GM21515 (cell line): ENCODE measurements at regions not wholly inside any gene's neighbourhood (a gene's known extent, or its start where the extent isn't known, plus 50 kb on each side); places are given as distances from the start of the nearest gene placed in this dataset.

ENCODE experiments used
- ATAC-seq: cut with Tn5 transposase; IDR thresholded peaks from one replicate; pipeline ENCODE4 v1.9.1; 2021; ENCODE audit not compliant: unreplicated experiment

DNA sequence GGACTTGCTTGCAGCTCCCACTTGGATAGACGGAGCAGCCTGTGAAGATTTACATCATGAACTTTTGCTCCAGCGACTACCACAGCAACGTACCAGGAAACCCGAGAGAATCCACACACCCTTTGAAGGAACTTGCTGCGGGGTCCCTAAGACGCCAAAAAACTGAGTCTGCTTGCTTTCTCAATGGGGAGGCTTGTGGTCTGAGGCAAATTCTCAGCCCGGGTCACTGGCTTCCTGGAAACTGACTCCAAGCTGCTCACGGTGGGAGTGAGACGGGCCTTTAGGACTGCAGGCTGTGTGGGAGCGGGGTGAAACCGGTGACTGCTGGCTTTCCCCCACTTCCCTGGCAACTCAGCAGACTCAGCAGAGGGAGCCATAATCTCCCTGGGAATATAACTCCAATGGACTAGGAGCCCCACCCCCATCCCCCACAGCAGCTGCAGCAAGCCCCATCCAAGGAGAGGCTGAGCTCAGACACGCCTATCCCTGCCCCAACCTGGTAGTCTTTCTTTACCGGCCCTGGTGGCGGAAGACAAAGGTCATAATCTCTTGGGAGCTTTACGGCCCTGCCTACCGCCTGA is 466.0 kb downstream of the CAAP1 start:
- ATAC-seq: no peak

DNA sequence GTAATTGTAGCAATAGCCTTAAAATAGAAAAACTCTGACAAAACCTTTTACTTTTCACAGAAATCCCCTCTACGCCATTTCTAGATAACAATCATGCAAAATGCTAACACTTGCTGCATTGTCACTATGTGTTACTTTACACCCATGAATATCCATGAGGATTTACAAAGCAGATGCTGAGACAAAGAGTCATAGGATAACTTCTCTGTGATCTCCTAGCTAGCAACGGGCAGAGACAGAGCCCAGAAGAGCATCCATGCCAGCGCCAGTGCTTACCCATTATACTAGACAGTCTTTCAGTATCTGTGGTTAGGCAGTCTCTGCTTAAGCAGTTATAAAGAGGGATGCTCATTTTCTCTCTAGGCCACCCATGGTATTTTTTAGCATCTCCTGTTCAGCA is 474.1 kb downstream of the CAAP1 start:
- ATAC-seq: no peak

DNA sequence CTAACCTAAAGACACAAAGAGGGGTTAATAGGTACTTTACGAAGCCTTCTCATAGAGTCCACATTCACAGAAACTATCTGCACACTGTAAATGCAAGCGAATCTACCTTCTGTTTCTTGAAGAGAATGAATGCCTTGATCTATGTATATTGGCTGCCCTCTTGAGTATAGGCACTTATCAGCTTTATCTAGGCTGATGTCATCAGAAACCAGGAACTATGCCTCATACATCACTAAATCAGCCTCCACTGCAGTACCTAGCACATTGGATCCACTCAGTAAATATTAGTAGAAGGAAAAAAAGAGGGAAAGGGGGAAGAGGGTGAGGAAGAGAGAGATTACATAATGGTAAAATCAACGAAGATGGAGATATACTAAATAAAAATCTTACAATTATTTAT is 477.1 kb downstream of the CAAP1 start:
- no peak for ATAC-seq

DNA sequence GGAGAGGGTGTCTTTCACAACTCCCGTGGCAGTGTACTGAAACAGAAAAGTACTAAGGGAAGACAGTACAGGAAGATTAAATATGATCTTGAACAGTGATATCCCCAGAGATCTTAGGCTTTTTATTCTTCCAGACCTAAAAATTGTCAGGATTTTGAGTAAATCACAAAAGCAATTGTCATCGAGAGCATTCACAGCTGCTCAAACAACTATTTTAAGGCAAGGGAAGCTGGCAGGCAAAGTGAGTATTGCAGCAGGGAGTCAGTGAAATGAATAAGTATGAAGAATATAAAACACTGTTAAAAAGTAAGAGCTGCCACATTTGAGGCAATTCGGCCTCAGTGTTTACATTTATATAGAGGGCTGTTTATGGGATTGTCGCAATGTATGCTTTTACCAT is 479.0 kb downstream of the CAAP1 start:
- ATAC-seq: no peak

DNA sequence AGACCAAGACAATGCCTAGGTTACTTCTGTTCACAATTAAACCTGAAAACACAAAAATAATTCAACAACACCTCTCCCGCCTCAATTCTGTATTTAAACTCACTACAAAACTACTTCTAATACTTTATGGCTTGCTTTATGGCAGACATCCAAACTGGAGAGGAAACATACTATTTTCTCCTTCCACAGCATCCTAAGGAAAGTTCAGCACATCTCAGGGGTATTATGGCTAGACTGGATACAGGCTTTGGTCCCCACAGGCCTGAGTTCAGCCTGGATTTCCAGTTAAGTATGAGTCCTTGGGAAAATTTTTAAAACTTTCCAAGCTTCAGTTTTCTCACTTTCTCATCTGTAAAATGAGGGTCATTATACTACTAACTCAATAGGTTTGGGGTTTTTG is 480.2 kb downstream of the CAAP1 start:
- ATAC-seq: no peak

DNA sequence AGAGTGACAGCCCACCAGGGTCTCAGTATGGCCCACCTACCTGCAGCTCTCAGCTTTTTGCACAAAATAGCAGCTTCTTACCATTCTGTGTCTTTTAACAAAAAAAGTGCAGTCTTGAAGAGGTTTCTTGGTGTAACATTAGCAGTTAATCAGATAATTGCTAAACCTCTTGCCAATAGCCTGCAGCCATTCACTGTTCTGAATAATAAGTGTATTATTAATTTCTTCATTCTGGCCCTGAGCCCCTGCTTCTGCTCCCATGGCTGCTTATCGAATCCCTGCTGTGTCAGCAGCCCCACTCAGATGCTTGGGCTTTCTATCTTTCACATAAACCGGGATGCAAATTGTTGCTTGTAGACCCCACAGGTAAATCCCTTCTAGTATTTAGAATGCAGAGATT is 485.9 kb downstream of the CAAP1 start:
- ATAC-seq: no peak

DNA sequence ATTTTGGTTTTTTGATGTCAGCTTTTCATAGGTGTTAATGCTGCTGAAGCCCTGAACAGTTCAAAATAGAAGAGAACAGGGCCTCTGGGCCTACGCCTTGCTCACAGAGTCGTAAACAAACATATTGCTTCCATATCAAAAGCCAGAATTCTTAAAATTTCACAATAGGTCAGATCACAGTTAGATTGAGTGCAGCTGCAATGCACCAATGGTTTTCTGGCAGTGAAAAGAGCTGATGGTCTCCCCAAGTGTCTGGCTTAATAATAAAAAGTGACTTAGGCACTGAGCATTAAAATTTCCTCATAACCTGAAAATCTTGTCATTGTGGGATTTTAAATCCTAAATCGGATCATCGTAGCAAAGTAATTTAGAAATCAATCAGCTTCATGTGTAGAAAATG is 493.0 kb downstream of the CAAP1 start:
- no peak for ATAC-seq

DNA sequence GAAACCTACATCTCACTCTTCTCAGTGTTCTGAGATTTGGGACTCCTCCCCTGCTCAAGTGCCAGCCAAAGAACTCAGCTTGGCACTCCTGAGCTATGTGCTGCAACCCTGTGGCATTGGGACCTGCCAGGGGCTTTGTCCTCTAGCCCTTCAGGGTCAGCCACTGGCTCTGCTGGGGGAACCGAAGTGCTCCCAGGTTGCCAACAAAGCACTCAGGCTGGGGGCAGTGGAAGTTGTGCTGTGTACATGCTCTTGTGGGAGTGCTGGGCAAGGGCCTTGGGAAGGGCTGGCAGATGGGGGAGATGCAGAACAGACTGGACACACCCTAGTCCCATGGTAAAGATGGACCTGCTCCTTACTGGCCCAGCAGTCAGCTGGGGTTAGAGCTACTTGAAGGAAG is 498.6 kb downstream of the CAAP1 start:
- ATAC-seq: no peak

DNA sequence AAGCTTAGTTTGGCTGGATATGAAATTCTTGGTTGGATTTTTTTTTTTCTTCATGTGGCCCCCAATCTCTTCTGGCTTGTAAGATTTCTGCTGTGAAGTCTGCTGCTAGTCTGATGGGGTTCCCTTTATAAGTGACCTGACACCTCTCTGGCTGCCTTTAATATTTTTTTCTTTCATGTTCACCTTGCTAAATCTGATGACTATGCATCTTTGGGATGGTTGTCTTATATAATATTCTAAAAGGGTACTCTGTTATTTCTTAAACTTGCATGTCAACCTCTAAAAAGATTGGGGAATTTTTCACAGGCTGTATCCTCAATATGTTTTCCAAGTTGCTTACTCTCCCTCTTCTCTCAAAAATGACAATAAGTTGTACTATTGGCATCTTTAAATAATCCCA is 500.0 kb downstream of the CAAP1 start:
- ATAC-seq: no peak

DNA sequence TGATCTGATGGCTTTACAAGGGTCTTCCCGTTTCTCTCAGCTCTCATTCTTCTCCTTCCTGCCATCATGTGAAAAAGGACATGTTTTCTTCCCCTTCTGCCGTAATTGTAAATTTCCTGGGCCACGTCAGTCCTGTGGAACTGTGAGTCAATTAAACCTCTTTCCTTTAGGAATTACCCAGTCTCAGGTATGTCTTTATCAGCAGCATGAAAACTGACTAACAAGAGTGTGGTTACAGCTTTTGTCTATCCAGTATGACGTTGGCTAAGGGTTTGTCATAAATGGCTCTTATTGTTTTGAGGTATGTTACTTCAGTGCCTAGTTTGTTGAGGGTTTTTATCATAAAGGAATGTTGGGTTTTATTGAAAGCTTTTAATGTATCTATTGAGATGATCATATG is 501.6 kb downstream of the CAAP1 start:
- no peak for ATAC-seq

DNA sequence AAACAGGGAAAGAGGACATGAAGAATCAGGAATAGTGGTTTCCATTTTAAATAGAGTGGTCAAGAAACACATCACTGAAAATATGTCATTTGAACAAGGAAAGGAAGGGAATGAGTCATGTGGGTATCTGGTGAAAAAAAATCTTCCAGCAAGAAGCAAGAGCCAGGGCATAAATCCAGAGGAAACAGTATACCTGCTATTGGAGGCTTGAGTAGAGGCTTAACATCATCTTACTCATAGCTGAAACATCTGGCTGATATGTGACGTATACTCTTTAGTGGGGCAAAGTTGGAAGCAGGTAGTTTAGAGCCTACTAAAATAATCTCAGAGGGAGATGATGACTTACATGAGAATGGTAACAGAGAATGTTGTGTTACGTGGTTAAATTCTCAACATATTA is 517.2 kb downstream of the CAAP1 start:
- no peak for ATAC-seq

DNA sequence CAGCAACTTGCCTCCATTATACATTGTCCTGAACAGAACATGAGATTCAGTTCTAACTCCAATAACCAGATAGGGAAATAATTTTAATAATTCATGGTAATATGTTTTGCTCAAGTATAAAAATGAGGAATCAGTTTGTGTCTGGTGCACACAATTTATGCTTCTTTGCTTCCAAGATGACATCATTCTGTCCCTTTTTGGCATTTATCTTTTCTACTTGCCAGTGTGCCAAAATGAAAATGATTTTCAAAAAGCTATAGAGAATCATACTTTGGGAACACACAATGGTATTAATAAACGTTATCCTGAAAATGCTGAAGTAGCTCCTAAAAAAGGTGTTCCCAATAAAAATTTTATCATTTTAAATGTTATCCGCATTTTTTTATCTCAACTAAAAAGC is 519.0 kb downstream of the CAAP1 start:
- no peak for ATAC-seq

DNA sequence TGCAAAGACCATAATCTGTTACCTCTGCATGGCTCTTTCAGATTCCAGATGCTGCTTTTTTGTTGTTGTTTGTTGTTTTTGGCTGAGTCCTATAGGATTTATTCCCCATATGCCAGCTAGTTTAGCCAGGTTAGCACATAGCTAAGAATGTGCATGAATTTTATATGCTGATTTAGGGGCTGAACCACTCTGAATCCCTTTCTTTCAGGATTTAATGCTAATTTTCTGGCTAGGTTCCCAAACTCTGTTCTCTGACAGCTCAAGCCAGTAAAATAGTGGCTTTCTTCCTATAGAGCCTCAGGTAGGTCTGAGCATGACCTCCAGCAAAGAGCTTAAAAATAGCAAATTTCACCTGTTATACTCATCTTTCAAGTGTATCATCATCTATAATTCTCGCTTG is 521.4 kb downstream of the CAAP1 start:
- ATAC-seq: no peak

DNA sequence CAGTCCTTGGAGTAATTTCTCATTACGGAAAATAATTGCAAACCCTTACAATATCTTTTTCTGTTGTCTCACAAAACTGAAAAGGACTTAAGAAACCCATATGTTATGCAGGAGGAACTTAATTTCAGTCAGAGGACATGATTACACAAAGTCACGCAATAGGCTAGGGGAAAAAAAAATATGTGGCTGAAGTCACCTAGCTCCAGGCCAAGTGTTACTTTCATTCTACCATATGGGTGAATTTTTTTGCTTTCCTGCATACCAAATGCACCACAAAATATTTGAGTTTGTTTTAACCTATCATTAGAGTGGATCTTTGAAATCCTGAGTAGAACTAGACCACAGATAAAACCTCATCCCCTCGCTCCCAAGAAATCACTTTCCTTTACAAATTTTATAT is 523.5 kb downstream of the CAAP1 start:
- ATAC-seq: no peak

DNA sequence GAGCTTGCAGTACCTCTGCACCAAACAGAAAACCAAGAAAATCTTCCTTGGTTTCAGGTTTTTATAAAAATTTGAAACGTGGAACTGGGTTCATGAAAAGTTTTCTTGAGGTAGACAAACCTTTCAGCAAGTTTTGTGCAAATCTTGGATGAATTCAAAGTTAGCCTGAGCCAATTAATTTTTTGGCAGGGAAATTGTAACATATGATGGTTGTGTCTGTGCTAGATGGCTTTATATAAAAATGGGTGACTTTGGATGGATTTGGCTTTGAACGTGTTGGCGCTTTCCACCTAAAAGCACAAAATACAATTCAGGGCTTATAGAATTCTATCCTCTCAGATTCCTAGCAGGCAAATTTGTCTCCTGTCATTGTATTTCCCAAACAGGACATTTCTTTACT is 524.4 kb downstream of the CAAP1 start:
- no peak for ATAC-seq

DNA sequence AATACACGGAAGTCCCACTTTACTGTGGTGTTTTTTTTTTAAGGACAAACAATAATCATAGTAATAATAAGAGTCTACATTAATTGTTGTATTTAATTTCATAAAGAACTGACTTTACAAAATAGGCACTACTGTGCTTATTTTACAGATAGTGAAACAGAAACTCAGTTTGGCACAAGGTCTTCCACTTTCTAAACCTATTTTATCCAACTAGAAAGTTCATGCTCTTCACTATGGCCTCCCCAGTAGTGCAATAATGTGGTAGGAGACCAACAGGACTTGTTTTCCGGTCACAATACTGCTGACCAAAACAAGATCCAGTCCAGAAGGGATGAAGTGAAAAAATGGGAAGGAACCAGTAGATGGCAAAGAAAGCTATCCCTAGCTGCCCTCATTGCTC is 531.6 kb downstream of the CAAP1 start:
- ATAC-seq: no peak

DNA sequence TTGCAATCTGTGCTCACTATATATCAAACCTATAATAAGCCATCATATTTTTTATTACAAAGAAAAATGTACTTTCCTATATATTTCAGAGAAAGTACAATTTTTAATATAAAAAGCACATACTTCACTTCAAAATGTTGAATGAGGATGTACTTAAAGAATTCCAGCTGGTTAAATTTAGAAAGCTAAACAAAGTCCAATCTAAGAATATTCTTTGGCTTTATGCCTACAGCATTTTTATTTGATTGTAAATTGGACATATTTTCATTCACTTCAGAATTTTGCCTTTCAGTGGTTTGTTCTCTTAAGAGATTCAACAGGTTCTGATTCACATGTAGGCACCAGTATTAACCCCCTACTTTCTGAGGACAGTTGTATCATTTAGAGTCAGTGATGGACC is 533.8 kb downstream of the CAAP1 start:
- no peak for ATAC-seq

DNA sequence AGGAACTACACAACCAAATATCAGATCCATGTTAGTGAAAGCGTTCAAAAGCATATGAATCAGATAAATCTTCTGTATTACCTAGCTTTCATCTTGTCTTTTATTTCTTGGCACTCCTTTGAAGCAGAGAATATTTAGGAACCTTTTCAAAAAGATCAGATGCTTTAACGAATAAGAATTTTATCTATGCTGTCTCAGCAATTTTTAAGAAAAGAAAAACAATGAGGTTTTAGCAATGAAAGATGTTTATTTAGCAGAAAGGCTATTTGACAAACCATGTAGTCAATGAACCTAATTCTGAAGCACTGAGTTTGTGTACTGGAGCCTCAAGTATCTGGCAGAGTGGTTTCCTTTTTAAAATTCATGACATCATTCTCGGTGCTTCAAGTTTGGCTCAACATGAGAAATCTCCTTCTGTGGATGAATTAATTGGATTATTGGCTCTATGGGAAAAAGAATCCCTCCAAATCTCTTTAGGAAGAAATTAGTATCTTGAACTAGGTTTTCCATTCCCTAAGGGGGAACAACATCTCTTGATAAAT is 534.7 kb downstream of the CAAP1 start:
- ATAC-seq: no peak

DNA sequence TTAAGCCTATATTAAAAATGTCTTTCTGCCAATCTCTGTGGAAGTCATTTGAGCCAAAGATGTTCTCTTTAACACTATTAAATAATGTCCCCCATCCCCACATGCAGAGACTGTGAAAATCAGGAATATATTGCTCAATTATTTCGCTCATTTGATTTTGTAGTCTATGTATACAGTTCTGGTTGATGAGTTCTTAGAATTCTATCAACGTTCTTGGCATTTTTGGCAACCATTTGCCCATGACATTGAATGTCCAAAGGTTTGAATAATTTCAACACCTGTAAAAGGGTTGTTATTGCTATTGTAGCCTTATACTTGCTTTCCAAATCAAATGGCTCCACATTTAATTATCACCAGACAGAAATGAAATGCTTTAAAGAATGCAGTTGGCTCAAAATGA is 536.1 kb downstream of the CAAP1 start:
- no peak for ATAC-seq

DNA sequence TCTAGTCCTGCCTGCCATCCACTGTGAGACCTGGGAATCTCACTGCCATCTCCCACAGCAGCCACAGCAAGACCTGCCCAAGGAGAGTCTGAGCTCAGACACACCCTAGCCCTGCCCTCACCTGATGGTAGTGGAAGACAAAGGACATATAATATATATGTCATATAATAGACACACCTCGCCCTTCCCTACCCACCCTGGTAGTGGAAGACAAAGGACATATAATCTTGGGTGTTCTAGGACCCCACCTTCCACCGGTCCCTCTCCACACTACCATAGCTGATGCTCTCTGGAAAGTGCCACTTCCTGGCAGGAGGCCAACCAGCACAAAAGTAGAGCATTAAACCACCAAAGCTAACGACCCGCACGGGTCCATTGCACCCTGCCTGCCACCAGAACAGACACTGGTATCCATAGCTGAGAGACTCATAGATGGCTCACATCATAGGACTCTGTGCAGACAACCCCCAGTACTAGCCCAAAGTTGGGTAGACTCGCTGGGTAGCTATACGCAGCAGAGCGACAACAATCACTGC is 545.6 kb downstream of the CAAP1 start:
- ATAC-seq: no peak

DNA sequence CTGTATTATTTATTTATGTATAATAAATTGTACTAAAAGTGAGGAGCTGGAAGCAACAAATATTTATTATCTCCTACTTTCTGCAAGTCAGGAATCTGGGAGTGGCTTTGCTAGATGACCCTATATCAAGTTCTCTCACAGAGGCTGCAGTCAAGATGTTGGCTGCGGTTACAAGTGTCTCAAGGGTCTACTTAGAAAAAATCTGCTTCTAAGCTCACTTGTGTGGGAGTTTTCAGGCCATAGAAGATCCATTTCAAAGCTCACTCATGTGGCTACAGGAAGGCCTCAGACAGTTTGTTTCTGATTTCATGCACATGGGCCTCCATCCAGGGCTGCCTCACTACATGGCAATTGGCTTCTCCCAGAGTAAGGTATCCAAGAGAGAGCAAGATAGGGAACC is 551.1 kb downstream of the CAAP1 start:
- no peak for ATAC-seq

DNA sequence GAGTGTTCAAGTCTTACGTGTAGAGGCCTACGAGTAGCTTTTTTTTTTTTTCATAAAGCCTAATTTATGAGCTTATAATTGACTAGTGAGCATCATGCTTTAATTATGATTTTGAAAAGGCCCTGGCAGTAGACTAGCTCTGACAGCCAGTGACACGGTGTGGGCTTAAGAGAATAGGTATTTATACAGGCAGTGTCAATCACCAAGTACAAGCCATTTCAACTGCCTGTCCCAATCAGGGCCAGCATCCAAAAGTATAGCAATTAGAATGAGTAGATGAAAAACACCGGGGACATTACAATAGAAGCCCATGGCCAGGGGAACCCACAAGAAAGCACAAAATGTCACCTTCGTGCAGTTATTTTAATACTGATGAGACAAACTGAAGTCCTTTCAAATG is 552.8 kb downstream of the CAAP1 start:
- no peak for ATAC-seq

DNA sequence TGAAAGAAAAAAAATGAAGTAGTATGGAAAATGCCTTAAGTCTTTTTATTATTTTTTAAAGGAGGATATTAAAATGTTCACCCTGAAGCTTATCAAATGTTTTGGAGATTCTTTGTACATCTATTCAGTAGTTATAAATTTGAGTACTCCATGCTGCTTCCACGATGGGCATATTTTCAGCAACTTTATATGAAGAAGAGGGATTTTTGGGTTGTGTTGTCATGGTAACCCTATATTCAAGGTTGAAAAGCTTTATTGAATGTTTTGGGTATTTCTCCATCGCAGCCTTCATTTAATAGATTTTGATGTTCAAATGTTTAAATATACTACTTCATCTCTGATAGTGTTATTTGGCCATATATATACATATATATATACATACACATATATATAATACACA is 557.5 kb downstream of the CAAP1 start:
- ATAC-seq: no peak
